Karpas-422 (cell line): ENCODE measurements at regions not wholly inside any gene's neighbourhood (a gene's known extent, or its start where the extent isn't known, plus 50 kb on each side); places are given as distances from the start of the nearest gene placed in this dataset.

Experiments used
- DNase-seq: peaks from one replicate; pipeline ENCODE4 v3.0.0-alpha.2; 2015
- H2AFZ ChIP-seq: fragments of 200-600 bp; sonication (generic); 2 replicates; pipeline ENCODE4 v1.6.1; 2014; ENCODE audit warnings: antibody characterized with exemption, low read length, mixed read lengths
- H3K27ac ChIP-seq: fragments of 200-600 bp; sonication (generic); 2 replicates; pipeline ENCODE4 v1.5.1; 2014; ENCODE audit warnings: mild to moderate bottlenecking, low read length, moderate library complexity
- H3K27me3 ChIP-seq: fragments of 200-600 bp; sonication (generic); 2 replicates; pipeline ENCODE4 v1.6.1; 2014; ENCODE audit warnings: low read length, mixed read lengths
- H3K36me3 ChIP-seq: fragments of 200-600 bp; sonication (generic); 2 replicates; pipeline ENCODE4 v1.6.1; 2014; ENCODE audit warnings: low read length, mixed read lengths; ENCODE audit not compliant: insufficient read depth
- H3K4me1 ChIP-seq: fragments of 200-600 bp; sonication (generic); 2 replicates; pipeline ENCODE4 v1.6.1; 2014; ENCODE audit warnings: mild to moderate bottlenecking, low read length, mixed read lengths
- H3K4me2 ChIP-seq: fragments of 200-600 bp; sonication (generic); 2 replicates; pipeline ENCODE4 v1.6.1; 2014; ENCODE audit warnings: low read length, low read depth, mild to moderate bottlenecking; ENCODE audit not compliant: poor library complexity, severe bottlenecking
- H3K4me3 ChIP-seq: fragments of 200-600 bp; sonication (generic); 2 replicates; pipeline ENCODE4 v1.5.1; 2014; ENCODE audit warnings: mild to moderate bottlenecking, antibody characterized with exemption, low read length, mixed read lengths
- H3K79me2 ChIP-seq: fragments of 200-600 bp; sonication (generic); 2 replicates; pipeline ENCODE4 v1.6.1; 2014; ENCODE audit warnings: mild to moderate bottlenecking, low read length, mixed read lengths
- H3K9ac ChIP-seq: fragments of 200-600 bp; sonication (generic); 2 replicates; pipeline ENCODE4 v1.6.0; 2014; ENCODE audit warnings: low read length
- H3K9me2 ChIP-seq: fragments of 200-600 bp; sonication (generic), shearing (Covaris generic); replicated peaks from 2 replicates; pipeline ENCODE4 v1.6.0; 2014; ENCODE audit warnings: mild to moderate bottlenecking, low read length, moderate library complexity; ENCODE audit not compliant: insufficient read depth
- H3K9me3 ChIP-seq: fragments of 300-700, 200-600 bp; sonication (generic); 2 replicates; pipeline ENCODE4 v1.6.1; 2014; ENCODE audit warnings: low read length, mixed read lengths
- H4K20me1 ChIP-seq: fragments of 200-600 bp; sonication (generic); 2 replicates; pipeline ENCODE4 v1.6.1; 2014; ENCODE audit warnings: mild to moderate bottlenecking, antibody characterized with exemption, low read length, low read depth; ENCODE audit not compliant: insufficient read depth

DNA sequence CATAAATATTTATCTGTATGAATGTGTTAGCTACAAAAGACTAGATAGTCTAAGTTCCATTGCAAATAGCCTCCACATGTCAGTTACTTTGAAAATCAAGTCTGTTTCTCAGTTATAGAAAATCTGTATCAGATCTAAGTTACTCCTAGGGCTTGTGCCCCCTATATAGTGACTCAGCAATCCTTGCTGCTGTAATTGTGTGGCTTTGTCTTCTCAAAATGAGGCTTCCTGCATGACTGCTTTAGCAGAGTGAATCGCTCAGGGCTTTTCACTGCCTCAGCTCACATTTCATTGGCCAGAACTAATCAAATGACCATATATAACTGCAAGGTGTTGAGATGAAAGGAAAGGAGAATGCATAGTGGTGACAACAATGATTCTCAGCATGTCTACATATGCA, 552.2 kb upstream of the STXBP6 start:
- no peak overlapping the region for H2AFZ ChIP-seq
- H3K36me3 ChIP-seq, result no peaks in the 10 kb centered on the region
- no peak overlapping the region for H3K4me2 ChIP-seq
- H3K9me2 ChIP-seq, result no peaks in the 10 kb centered on the region
- DNase-seq, result no peak
- H3K9me3 ChIP-seq, result peaks cover 74% of the 10 kb centered on the region
- no peak overlapping the region for H3K9ac ChIP-seq
- no peaks in the 10 kb centered on the region for H3K27me3 ChIP-seq
- H3K4me1 ChIP-seq, result no peaks in the 10 kb centered on the region
- H3K4me3 ChIP-seq, result no peak overlapping the region
- no peaks in the 10 kb centered on the region for H4K20me1 ChIP-seq
- no peak overlapping the region for H3K27ac ChIP-seq
- no peaks in the 10 kb centered on the region for H3K79me2 ChIP-seq

DNA sequence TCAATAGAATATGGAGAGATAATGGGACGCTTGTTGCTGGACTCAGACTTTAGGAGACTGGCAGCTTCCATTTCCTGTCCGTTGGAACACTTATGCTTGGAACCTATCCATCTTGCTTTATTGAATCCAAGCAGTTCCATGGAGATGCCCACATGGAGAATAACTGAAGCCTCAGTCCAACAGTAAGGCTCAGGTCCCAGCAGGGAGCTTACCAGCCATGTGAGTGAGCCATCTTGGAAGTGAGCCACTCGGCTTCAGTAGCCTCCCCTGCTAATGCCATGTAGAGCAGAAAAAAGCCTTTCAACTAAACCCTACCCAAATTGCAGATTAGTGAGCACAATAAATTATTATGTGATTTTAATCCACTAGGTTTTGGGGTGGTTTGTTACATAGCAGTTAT, 538.8 kb upstream of the STXBP6 start:
- no peak overlapping the region for H3K4me2 ChIP-seq
- no peak for DNase-seq

DNA sequence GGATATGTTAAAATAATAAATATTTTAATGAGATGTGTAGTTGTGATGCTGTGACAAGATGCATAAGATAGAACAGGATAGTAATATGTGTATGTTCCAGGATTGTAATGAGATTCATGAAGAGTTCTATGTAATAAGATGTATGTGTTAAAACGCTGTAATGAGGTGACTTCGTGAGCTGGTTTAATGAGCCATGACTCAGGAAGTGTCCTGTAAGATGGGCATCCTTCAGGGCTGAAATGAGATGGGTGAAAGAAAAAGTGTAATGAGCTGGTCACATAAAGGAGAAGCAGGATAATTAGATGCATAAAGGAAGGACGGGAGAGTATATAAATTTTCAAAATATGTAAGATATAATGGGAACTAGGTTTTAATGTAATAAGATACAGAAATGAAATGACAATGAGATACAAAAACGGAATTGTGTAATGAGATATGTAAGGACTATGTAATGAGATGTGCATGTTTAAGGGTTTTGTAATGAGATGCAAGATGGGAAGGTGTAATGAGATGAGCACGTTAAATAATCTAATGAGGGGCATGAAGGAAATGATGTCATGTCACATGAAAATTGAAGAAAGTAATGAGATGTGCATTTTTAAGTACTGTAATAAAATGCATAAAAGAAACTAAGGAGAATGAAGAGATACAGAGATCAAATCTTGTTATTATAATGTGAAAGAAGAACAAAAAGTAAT, 524.8 kb upstream of the STXBP6 start:
- no peaks in the 10 kb centered on the region for H3K27me3 ChIP-seq
- no peaks in the 10 kb centered on the region for H3K4me1 ChIP-seq
- no peak overlapping the region for H2AFZ ChIP-seq
- H3K4me2 ChIP-seq, result no peak overlapping the region
- H3K36me3 ChIP-seq, result no peaks in the 10 kb centered on the region
- H3K9me3 ChIP-seq, result peaks cover 68% of the 10 kb centered on the region
- H3K9me2 ChIP-seq, result no peaks in the 10 kb centered on the region
- H3K4me3 ChIP-seq, result no peak overlapping the region
- no peak for DNase-seq
- H3K27ac ChIP-seq, result no peak overlapping the region
- no peak overlapping the region for H3K9ac ChIP-seq
- H4K20me1 ChIP-seq, result no peaks in the 10 kb centered on the region
- no peaks in the 10 kb centered on the region for H3K79me2 ChIP-seq

More for the DNA sequence above, 538.8 kb upstream of the STXBP6 start:
- Histone ChIP-seq H3K36me3 (0 out of 2 replicates have a peak, but pooled peaks cover 3% of the 10 kb centered on the region), H3K4me3 (no peak overlapping the region), H3K9me3 (peaks cover 39% of the 10 kb centered on the region), H4K20me1 (no peaks in the 10 kb centered on the region), H3K27me3 (no peaks in the 10 kb centered on the region), H3K27ac (no peak overlapping the region), H3K4me1 (no peaks in the 10 kb centered on the region), H3K79me2 (no peaks in the 10 kb centered on the region), H3K9ac (no peak overlapping the region), H3K9me2 (no peaks in the 10 kb centered on the region), H2AFZ (no peak overlapping the region)

DNA sequence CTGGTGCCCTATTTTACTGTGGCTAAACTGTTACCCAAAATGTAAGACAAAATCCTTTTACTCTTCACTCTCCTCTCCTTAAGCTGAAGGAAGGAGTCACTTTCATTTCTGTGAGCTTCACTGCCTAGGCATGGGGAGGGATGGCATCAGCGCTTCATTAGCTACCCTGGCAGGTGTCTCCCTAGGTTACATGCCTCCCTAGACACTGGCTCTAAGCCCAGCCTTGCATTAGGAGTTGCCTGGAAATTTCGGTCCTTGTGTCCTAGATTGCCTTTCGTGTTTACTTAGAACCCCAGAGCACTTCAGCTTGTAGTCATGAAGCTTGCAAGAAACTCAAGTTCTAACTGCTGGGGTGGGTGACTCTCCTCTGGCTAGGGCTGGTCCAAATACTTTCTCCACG, 520.5 kb upstream of the STXBP6 start:
- H3K36me3 ChIP-seq, result no peaks in the 10 kb centered on the region
- no peak for DNase-seq
- peaks cover 81% of the 10 kb centered on the region for H3K9me3 ChIP-seq
- no peaks in the 10 kb centered on the region for H3K9me2 ChIP-seq
- H3K79me2 ChIP-seq, result no peaks in the 10 kb centered on the region
- H4K20me1 ChIP-seq, result no peaks in the 10 kb centered on the region
- no peak overlapping the region for H2AFZ ChIP-seq
- H3K4me1 ChIP-seq, result no peaks in the 10 kb centered on the region
- H3K4me3 ChIP-seq, result no peak overlapping the region
- H3K27ac ChIP-seq, result no peak overlapping the region
- H3K27me3 ChIP-seq, result no peaks in the 10 kb centered on the region
- H3K4me2 ChIP-seq, result no peak overlapping the region
- no peak overlapping the region for H3K9ac ChIP-seq

- no peak for DNase-seq
- H3K79me2 ChIP-seq, result no peaks in the 10 kb centered on the region
- no peaks in the 10 kb centered on the region for H3K9me2 ChIP-seq
- H3K4me1 ChIP-seq, result no peaks in the 10 kb centered on the region
- no peaks in the 10 kb centered on the region for H4K20me1 ChIP-seq
- H3K4me3 ChIP-seq, result no peak overlapping the region; the same call in 1 of the 2 replicates
- H3K36me3 ChIP-seq, result no peaks in the 10 kb centered on the region
- no peak overlapping the region for H2AFZ ChIP-seq
- no peak overlapping the region for H3K9ac ChIP-seq
- H3K27ac ChIP-seq, result no peak overlapping the region
- no peaks in the 10 kb centered on the region for H3K27me3 ChIP-seq
- H3K4me2 ChIP-seq, result no peak overlapping the region
- peaks cover 83% of the 10 kb centered on the region for H3K9me3 ChIP-seq
These were observed 507.5 kb upstream of the STXBP6 start for GRCh38 chr14:25557466-25557865.

DNA sequence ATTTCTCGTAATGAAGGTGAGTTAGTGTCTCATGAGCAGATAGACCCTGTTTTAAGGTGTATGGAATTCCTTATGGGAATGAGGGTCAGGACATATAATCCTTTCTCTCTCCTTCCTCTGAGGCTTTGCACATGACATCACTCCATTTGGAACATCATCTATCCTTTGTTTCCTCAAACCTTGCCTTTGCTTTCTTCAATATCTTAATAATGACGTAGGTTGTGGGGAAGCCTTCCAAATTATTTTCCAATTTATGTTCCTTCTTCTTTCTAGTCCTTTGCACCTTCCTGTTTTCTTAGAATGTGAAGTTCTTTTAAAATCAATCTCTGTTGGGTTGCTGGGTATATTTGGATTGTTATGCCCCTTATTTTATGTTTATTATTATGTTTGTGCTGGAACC, 502.9 kb upstream of the STXBP6 start:
- DNase-seq, result no peak
- Histone ChIP-seq H3K4me2 (no peak overlapping the region), H3K9ac (no peak overlapping the region), H3K4me3 (no peak overlapping the region), H3K9me2 (no peaks in the 10 kb centered on the region), H3K4me1 (no peaks in the 10 kb centered on the region), H3K27me3 (no peaks in the 10 kb centered on the region), H2AFZ (no peak overlapping the region), H4K20me1 (no peaks in the 10 kb centered on the region), H3K79me2 (no peaks in the 10 kb centered on the region), H3K27ac (no peak overlapping the region), H3K36me3 (no peaks in the 10 kb centered on the region), H3K9me3 (peaks cover 71% of the 10 kb centered on the region)

DNA sequence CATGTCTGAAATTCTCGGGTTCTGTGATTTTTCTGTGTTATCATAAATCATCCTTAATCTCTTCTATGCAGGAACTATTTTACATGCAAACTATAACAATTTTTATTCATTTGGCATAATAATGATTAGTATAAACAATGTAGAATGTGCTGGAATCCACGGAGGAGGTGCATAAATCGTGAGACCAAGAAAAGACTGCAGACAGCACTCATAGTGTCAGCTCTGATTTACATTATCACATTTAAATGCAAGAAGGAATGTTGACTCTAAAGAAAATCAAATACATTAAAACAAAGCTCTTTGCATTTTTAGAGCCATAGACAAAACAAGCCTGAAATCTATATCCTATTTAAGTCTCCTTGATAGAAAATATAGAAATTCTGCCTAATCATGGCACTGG, 501.7 kb upstream of the STXBP6 start:
- no peak overlapping the region for H3K9ac ChIP-seq
- no peak overlapping the region for H3K4me3 ChIP-seq
- H4K20me1 ChIP-seq, result no peaks in the 10 kb centered on the region
- no peak overlapping the region for H3K4me2 ChIP-seq
- H3K27me3 ChIP-seq, result no peaks in the 10 kb centered on the region
- H3K9me3 ChIP-seq, result peaks cover 69% of the 10 kb centered on the region
- no peaks in the 10 kb centered on the region for H3K36me3 ChIP-seq
- no peaks in the 10 kb centered on the region for H3K9me2 ChIP-seq
- no peak overlapping the region for H2AFZ ChIP-seq
- no peaks in the 10 kb centered on the region for H3K79me2 ChIP-seq
- no peaks in the 10 kb centered on the region for H3K4me1 ChIP-seq
- no peak overlapping the region for H3K27ac ChIP-seq
- DNase-seq, result no peak

- H3K79me2 ChIP-seq, result no peaks in the 10 kb centered on the region
- no peaks in the 10 kb centered on the region for H3K4me1 ChIP-seq
- H3K9me2 ChIP-seq, result no peaks in the 10 kb centered on the region
- H3K36me3 ChIP-seq, result no peaks in the 10 kb centered on the region
- no peak overlapping the region for H3K4me2 ChIP-seq
- no peak for DNase-seq
- no peaks in the 10 kb centered on the region for H3K27me3 ChIP-seq
- no peak overlapping the region for H2AFZ ChIP-seq
- no peak overlapping the region for H3K27ac ChIP-seq
- H3K9ac ChIP-seq, result no peak overlapping the region
- H3K4me3 ChIP-seq, result no peak overlapping the region
- H4K20me1 ChIP-seq, result no peaks in the 10 kb centered on the region
- H3K9me3 ChIP-seq, result peaks cover 61% of the 10 kb centered on the region
These were observed 496.9 kb upstream of the STXBP6 start for GRCh38 chr14:25546826-25547225.
